Endothelial cell (in vitro differentiated cells): ENCODE measurements at regions not wholly inside any gene's neighbourhood (a gene's known extent, or its start where the extent isn't known, plus 50 kb on each side); places are given as distances from the start of the nearest gene placed in this dataset.

ENCODE experiments used
- DNase-seq: peaks from one replicate; pipeline ENCODE4 v3.0.0; 2021; ENCODE audit warnings: low spot score
- H3K27ac Mint-ChIP-seq: one replicate; pipeline ENCODE4 v1.8.0; 2021; ENCODE audit warnings: mixed read lengths, inconsistent platforms; ENCODE audit not compliant: unreplicated experiment
- H3K27me3 Mint-ChIP-seq: one replicate; pipeline ENCODE4 v1.8.0; 2021; ENCODE audit warnings: mild to moderate bottlenecking, moderate library complexity, mixed read lengths, inconsistent platforms; ENCODE audit not compliant: unreplicated experiment
- H3K36me3 Mint-ChIP-seq: one replicate; pipeline ENCODE4 v1.8.0; 2021; ENCODE audit warnings: mild to moderate bottlenecking, low read depth, mixed read lengths, inconsistent platforms; ENCODE audit not compliant: unreplicated experiment
- H3K4me1 Mint-ChIP-seq: one replicate; pipeline ENCODE4 v1.8.0; 2021; ENCODE audit warnings: mild to moderate bottlenecking, mixed read lengths, inconsistent platforms; ENCODE audit not compliant: unreplicated experiment
- H3K4me3 Mint-ChIP-seq: one replicate; pipeline ENCODE4 v1.8.0; 2021; ENCODE audit warnings: mild to moderate bottlenecking, mixed read lengths, inconsistent platforms; ENCODE audit not compliant: unreplicated experiment
- H3K9me3 Mint-ChIP-seq: one replicate; pipeline ENCODE4 v1.8.0; 2021; ENCODE audit warnings: mixed read lengths, inconsistent platforms; ENCODE audit not compliant: unreplicated experiment
- CTCF ChIP-seq: fragments of 200-600 bp; sonication (generic); IDR thresholded peaks from one replicate; pipeline ENCODE4 v1.5.0; 2021; ENCODE audit warnings: antibody characterized with exemption; ENCODE audit not compliant: unreplicated experiment

- Mint-ChIP-seq H3K9me3 (no peaks in the 10 kb centered on the region), H3K4me3 (no peak overlapping the region)
- TF ChIP-seq CTCF = no peak
Measured at GRCh38 chr12:82009524-82009923, 250.4 kb upstream of the PPFIA2 start.

GRCh38 chr12:82008251-82008650, 249.1 kb upstream of the PPFIA2 start:
- no peak overlapping the region for H3K4me3 Mint-ChIP-seq
- DNase-seq = no peak
- H3K36me3 Mint-ChIP-seq = no peaks in the 10 kb centered on the region
- no peak overlapping the region for H3K27ac Mint-ChIP-seq
- TF ChIP-seq CTCF = no peak
- peaks cover 1% of the 10 kb centered on the region for H3K27me3 Mint-ChIP-seq
- no peaks in the 10 kb centered on the region for H3K9me3 Mint-ChIP-seq
- H3K4me1 Mint-ChIP-seq = no peaks in the 10 kb centered on the region

More at GRCh38 chr12:82009524-82009923, 250.4 kb upstream of the PPFIA2 start:
- no peak for DNase-seq
- Mint-ChIP-seq H3K27me3 (peaks cover 1% of the 10 kb centered on the region), H3K27ac (no peak overlapping the region), H3K4me1 (no peaks in the 10 kb centered on the region), H3K36me3 (no peaks in the 10 kb centered on the region)

- no peaks in the 10 kb centered on the region for H3K9me3 Mint-ChIP-seq
- no peak for DNase-seq
- no peak overlapping the region for H3K27ac Mint-ChIP-seq
- H3K27me3 Mint-ChIP-seq = no peaks in the 10 kb centered on the region
- H3K4me3 Mint-ChIP-seq = no peak overlapping the region
- TF ChIP-seq CTCF = no peak
- H3K36me3 Mint-ChIP-seq = no peaks in the 10 kb centered on the region
- no peaks in the 10 kb centered on the region for H3K4me1 Mint-ChIP-seq
Measured at GRCh38 chr12:81998761-81999378, 239.7 kb upstream of the PPFIA2 start.

- Mint-ChIP-seq H3K27ac (no peak overlapping the region), H3K4me3 (no peak overlapping the region), H3K4me1 (no peaks in the 10 kb centered on the region), H3K9me3 (no peaks in the 10 kb centered on the region), H3K36me3 (no peaks in the 10 kb centered on the region), H3K27me3 (no peaks in the 10 kb centered on the region)
- peak; percentile 24 for DNase-seq
- no peak for TF ChIP-seq CTCF
Measured at GRCh38 chr12:81992461-81992860, 233.3 kb upstream of the PPFIA2 start.

- TF ChIP-seq CTCF = no peak
- Mint-ChIP-seq H3K27me3 (no peaks in the 10 kb centered on the region), H3K36me3 (no peaks in the 10 kb centered on the region)
Measured at GRCh38 chr12:81991868-81992267, 232.7 kb upstream of the PPFIA2 start.

More at GRCh38 chr12:81991868-81992267, 232.7 kb upstream of the PPFIA2 start:
- Mint-ChIP-seq H3K4me3 (no peak overlapping the region), H3K27ac (no peak overlapping the region), H3K9me3 (no peaks in the 10 kb centered on the region), H3K4me1 (no peaks in the 10 kb centered on the region)
- no peak for DNase-seq
